Mesodermal cell (in vitro differentiated cells): ENCODE measurements at regions not wholly inside any gene's neighbourhood (a gene's known extent, or its start where the extent isn't known, plus 50 kb on each side); places are given as distances from the start of the nearest gene placed in this dataset.

Source experiments
- H3K27ac ChIP-seq: 2 replicates; pipeline ENCODE4 v1.7.0; 2013; ENCODE audit warnings: mild to moderate bottlenecking, low read depth, low read length, moderate library complexity; ENCODE audit not compliant: severe bottlenecking
- H3K36me3 ChIP-seq: 2 replicates; pipeline ENCODE4 v1.7.1; 2013; ENCODE audit warnings: mild to moderate bottlenecking, low read length, moderate library complexity; ENCODE audit not compliant: control insufficient read depth, insufficient read depth
- H3K4me1 ChIP-seq: one replicate; pipeline ENCODE4 v1.7.1; 2013; ENCODE audit warnings: mild to moderate bottlenecking, low read length; ENCODE audit not compliant: insufficient read depth, control insufficient read depth, poor library complexity, severe bottlenecking
- H3K4me3 ChIP-seq: 2 replicates; pipeline ENCODE4 v1.7.0; 2013; ENCODE audit warnings: low read length, control low read depth, mild to moderate bottlenecking; ENCODE audit not compliant: insufficient read depth, poor library complexity, severe bottlenecking; ENCODE audit errors: extremely low read depth
- H3K9me3 ChIP-seq: 2 replicates; pipeline ENCODE4 v1.7.1; 2013; ENCODE audit warnings: mild to moderate bottlenecking, low read length, moderate library complexity; ENCODE audit not compliant: control insufficient read depth
- WGBS, 2 experiments: methylation state at CpG; one replicate each; pipeline ENCODE4 v1.1.5; 2013; ENCODE audit warnings: missing lambda C conversion rate in 2 of 2; ENCODE audit not compliant: insufficient coverage in 2 of 2; 5-methylcytosine and 5-hydroxymethylcytosine counted together

- Histone ChIP-seq H3K36me3 (no peaks in the 10 kb centered on the region), H3K9me3 (no peaks in the 10 kb centered on the region), H3K27ac (no peak overlapping the region), H3K4me1 (no peaks in the 10 kb centered on the region), H3K4me3 (no peak overlapping the region)
- WGBS, 2 experiments = 70 to 88% methylated on average over 5 to 11 of the region's 13 CpGs
Measured at GRCh38 chr12:131448254-131448795, 262.6 kb upstream of the SFSWAP start.

GRCh38 chr12:131449027-131449426, 261.9 kb upstream of the SFSWAP start:
- no peak overlapping the region for H3K4me3 ChIP-seq
- H3K27ac ChIP-seq = no peak overlapping the region
- no peaks in the 10 kb centered on the region for H3K36me3 ChIP-seq
- WGBS, 2 experiments = 90 to 100% methylated on average over 3 to 4 of the region's 6 CpGs
- H3K9me3 ChIP-seq = no peaks in the 10 kb centered on the region
- no peaks in the 10 kb centered on the region for H3K4me1 ChIP-seq

GRCh38 chr12:131452444-131452860, 258.4 kb upstream of the SFSWAP start:
- H3K36me3 ChIP-seq = no peaks in the 10 kb centered on the region
- no peak overlapping the region for H3K4me3 ChIP-seq
- no peaks in the 10 kb centered on the region for H3K4me1 ChIP-seq
- 2 to 6% methylated on average over 9 of the region's 10 CpGs for WGBS, 2 experiments
- H3K9me3 ChIP-seq = no peaks in the 10 kb centered on the region
- H3K27ac ChIP-seq = no peak overlapping the region

GRCh38 chr12:131454418-131455217, 256.3 kb upstream of the SFSWAP start:
- H3K36me3 ChIP-seq = no peaks in the 10 kb centered on the region
- H3K4me1 ChIP-seq = no peaks in the 10 kb centered on the region
- no peaks in the 10 kb centered on the region for H3K9me3 ChIP-seq
- WGBS, 2 experiments = 41 to 48% methylated on average over 8 to 11 of the region's 12 CpGs
- no peak overlapping the region for H3K4me3 ChIP-seq
- H3K27ac ChIP-seq = no peak overlapping the region

GRCh38 chr12:131455218-131455506, 255.7 kb upstream of the SFSWAP start:
- 78 to 84% methylated on average over 10 of the region's 10 CpGs for WGBS, 2 experiments
- Histone ChIP-seq H3K27ac (no peak overlapping the region), H3K9me3 (no peaks in the 10 kb centered on the region), H3K36me3 (no peaks in the 10 kb centered on the region), H3K4me3 (no peak overlapping the region), H3K4me1 (no peaks in the 10 kb centered on the region)

- H3K9me3 ChIP-seq = no peaks in the 10 kb centered on the region
- H3K4me1 ChIP-seq = no peaks in the 10 kb centered on the region
- H3K27ac ChIP-seq = no peak overlapping the region
- no peak overlapping the region for H3K4me3 ChIP-seq
- H3K36me3 ChIP-seq = no peaks in the 10 kb centered on the region
- 89 to 94% methylated on average over 11 to 12 of the region's 12 CpGs for WGBS, 2 experiments
Measured at GRCh38 chr12:131455581-131456110, 255.2 kb upstream of the SFSWAP start.

GRCh38 chr12:131456301-131457027, 254.4 kb upstream of the SFSWAP start:
- no peaks in the 10 kb centered on the region for H3K4me1 ChIP-seq
- no peak overlapping the region for H3K4me3 ChIP-seq
- no peaks in the 10 kb centered on the region for H3K36me3 ChIP-seq
- no peaks in the 10 kb centered on the region for H3K9me3 ChIP-seq
- H3K27ac ChIP-seq = no peak overlapping the region
- 87 to 92% methylated on average over 19 of the region's 24 CpGs for WGBS, 2 experiments

- Histone ChIP-seq H3K9me3 (no peaks in the 10 kb centered on the region), H3K4me3 (no peak overlapping the region), H3K27ac (no peak overlapping the region), H3K4me1 (no peaks in the 10 kb centered on the region), H3K36me3 (no peaks in the 10 kb centered on the region)
- 94 to 97% methylated on average over 15 of the region's 15 CpGs for WGBS, 2 experiments
Measured at GRCh38 chr12:131457028-131457310, 253.9 kb upstream of the SFSWAP start.

- H3K27ac ChIP-seq = no peak overlapping the region
- no peak overlapping the region for H3K4me3 ChIP-seq
- H3K4me1 ChIP-seq = no peaks in the 10 kb centered on the region
- 85 to 92% methylated on average over 10 to 18 of the region's 19 CpGs for WGBS, 2 experiments
- no peaks in the 10 kb centered on the region for H3K36me3 ChIP-seq
- H3K9me3 ChIP-seq = no peaks in the 10 kb centered on the region
Measured at GRCh38 chr12:131457331-131458047, 253.4 kb upstream of the SFSWAP start.

GRCh38 chr12:131458048-131458374, 252.9 kb upstream of the SFSWAP start:
- Histone ChIP-seq H3K27ac (no peak overlapping the region), H3K4me3 (no peak overlapping the region), H3K9me3 (no peaks in the 10 kb centered on the region), H3K36me3 (no peaks in the 10 kb centered on the region), H3K4me1 (no peaks in the 10 kb centered on the region)
- 88 to 92% methylated on average over 7 to 9 of the region's 9 CpGs for WGBS, 2 experiments
